SK-N-SH (cell line): ENCODE measurements at regions not wholly inside any gene's neighbourhood (a gene's known extent, or its start where the extent isn't known, plus 50 kb on each side); places are given as distances from the start of the nearest gene placed in this dataset.

Experiments used
- CTCF ChIA-PET: fragments of 300-600, 350-600 bp; formaldehyde crosslinking; extraction: SDS; loops from one replicate; lab custom pipeline; 2021; lab: Yijun Ruan, JAX
- POLR2A ChIA-PET: fragments of 350-600 bp; sonication (Branson Sonifier 250); formaldehyde crosslinking; extraction: SDS; loops from one replicate; lab custom pipeline; 2020; ENCODE audit warnings: antibody characterized with exemption, inconsistent platforms; lab: Yijun Ruan, JAX
- DNase-seq: peaks from one replicate; pipeline ENCODE4 v3.0.0; 2012
- H2AFZ ChIP-seq: fragments of 200-600 bp; sonication (generic); 2 replicates; pipeline ENCODE4 v1.8.1; 2016; ENCODE audit warnings: antibody characterized with exemption, mild to moderate bottlenecking, low read depth
- H3F3A ChIP-seq: fragments of 200-600 bp; sonication (generic); replicated peaks from 2 replicates; pipeline ENCODE3; 2016; ENCODE audit warnings: antibody characterized with exemption, mild to moderate bottlenecking; ENCODE audit not compliant: insufficient read depth
- H3K27ac ChIP-seq, 2 experiments: fragments of 200-500 bp in 1 of 2; fragments of 200-600 bp in 1 of 2; sonication (Bioruptor generic) in 1 of 2; sonication (generic), shearing (Covaris generic) in 1 of 2; 2 replicates each; pipeline versions ENCODE4 v1.5.1 to v1.6.1; 2014 to 2016; ENCODE audit warnings: low read depth in 2 of 2, inconsistent platforms in 1 of 2, low read length in 1 of 2, mild to moderate bottlenecking in 1 of 2, mixed read lengths in 1 of 2
- H3K27me3 ChIP-seq: fragments of 200-600 bp; sonication (generic), shearing (Covaris generic); 2 replicates; pipeline ENCODE4 v1.6.1; 2016; ENCODE audit warnings: mixed run types; ENCODE audit not compliant: insufficient read depth
- H3K36me3 ChIP-seq, 2 experiments: fragments of 200-500 bp in 1 of 2; fragments of 200-600 bp in 1 of 2; sonication (Bioruptor generic) in 1 of 2; sonication (generic) in 1 of 2; replicated peaks in 1 of 2; 2 replicates each; pipeline versions ENCODE3 to v1.5.1; 2014 to 2016; ENCODE audit warnings: low read length in 1 of 2, mild to moderate bottlenecking in 1 of 2; ENCODE audit not compliant: insufficient read depth in 2 of 2, control insufficient read depth in 1 of 2
- H3K4me1 ChIP-seq, 2 experiments: fragments of 200-500 bp in 1 of 2; fragments of 200-600 bp in 1 of 2; sonication (Bioruptor generic) in 1 of 2; sonication (generic), shearing (Covaris generic) in 1 of 2; 2 replicates each; pipeline versions ENCODE4 v1.5.1 to v1.6.1; 2014 to 2016; ENCODE audit warnings: low read depth in 1 of 2, low read length in 1 of 2, mixed run types in 1 of 2; ENCODE audit not compliant: insufficient read depth in 2 of 2, control insufficient read depth in 1 of 2
- H3K4me2 ChIP-seq: fragments of 200-600 bp; sonication (generic), shearing (Covaris generic); 2 replicates; pipeline ENCODE4 v1.6.1; 2017; ENCODE audit warnings: mixed run types
- H3K4me3 ChIP-seq, 2 experiments: fragments of 200-500 bp in 1 of 2; fragments of 200-600 bp in 1 of 2; sonication (Bioruptor generic) in 1 of 2; sonication (generic), shearing (Covaris generic) in 1 of 2; 2 replicates each; pipeline versions ENCODE4 v1.5.1 to v1.8.1; 2014 to 2016; ENCODE audit warnings: low read depth in 2 of 2, inconsistent platforms in 1 of 2, low read length in 1 of 2, mild to moderate bottlenecking in 1 of 2, mixed read lengths in 1 of 2, moderate library complexity in 1 of 2
- H3K79me2 ChIP-seq: fragments of 200-600 bp; sonication (generic); 2 replicates; pipeline ENCODE4 v1.8.1; 2017; ENCODE audit warnings: mild to moderate bottlenecking; ENCODE audit not compliant: insufficient read depth
- H3K9ac ChIP-seq: fragments of 200-600 bp; sonication (generic); 2 replicates; pipeline ENCODE4 v1.6.1; 2017; ENCODE audit warnings: mixed run types
- H3K9me2 ChIP-seq: fragments of 200-600 bp; sonication (generic); 2 replicates; pipeline ENCODE4 v1.6.1; 2017; ENCODE audit warnings: mixed run types
- H3K9me3 ChIP-seq: fragments of 200-600 bp; sonication (generic); 2 replicates; pipeline ENCODE4 v1.6.1; 2017; ENCODE audit warnings: mixed run types, mild to moderate bottlenecking, moderate library complexity
- H4K20me1 ChIP-seq: fragments of 200-600 bp; sonication (generic); 2 replicates; pipeline ENCODE4 v1.6.1; 2017; ENCODE audit warnings: mild to moderate bottlenecking, mixed run types; ENCODE audit not compliant: insufficient read depth
- EP300 ChIP-seq, 2 experiments: IDR thresholded peaks; 2 replicates each; pipeline versions ENCODE4 v1.4.0 to v1.6.1; 2012; ENCODE audit warnings: borderline replicate concordance in 1 of 2, low read depth in 1 of 2, low read length in 1 of 2
- FOXM1 ChIP-seq: IDR thresholded peaks from 2 replicates; pipeline ENCODE4 v1.4.0; 2012; ENCODE audit warnings: low read depth, mild to moderate bottlenecking
- GABPA ChIP-seq: IDR thresholded peaks from 2 replicates; pipeline ENCODE4 v1.4.0; 2012; ENCODE audit warnings: low read depth, mild to moderate bottlenecking
- MEF2A ChIP-seq: IDR thresholded peaks from 2 replicates; pipeline ENCODE4 v1.4.0; 2012; ENCODE audit warnings: low read depth, borderline replicate concordance
- NFIC ChIP-seq: IDR thresholded peaks from 2 replicates; pipeline ENCODE4 v1.4.0; 2012; ENCODE audit warnings: borderline replicate concordance
- NRF1 ChIP-seq: IDR thresholded peaks from 2 replicates; pipeline ENCODE4 v1.6.1; 2012; ENCODE audit warnings: low read depth, mild to moderate bottlenecking, low read length
- POLR2AphosphoS5 ChIP-seq: IDR thresholded peaks from 2 replicates; pipeline ENCODE4 v1.6.1; 2012; ENCODE audit warnings: low read depth, low read length
- RAD21 ChIP-seq: IDR thresholded peaks from 2 replicates; pipeline ENCODE4 v1.6.1; 2012; ENCODE audit warnings: mild to moderate bottlenecking, low read length
- RCOR1 ChIP-seq: fragments of 150-350 bp; IDR thresholded peaks from 2 replicates; pipeline ENCODE4 v1.6.1; 2017; ENCODE audit warnings: antibody characterized with exemption, low read length
- REST ChIP-seq: IDR thresholded peaks from 2 replicates; pipeline ENCODE4 v1.6.1; 2012; ENCODE audit warnings: mild to moderate bottlenecking, low read depth, low read length, moderate library complexity
- SMC3 ChIP-seq: IDR thresholded peaks from 2 replicates; pipeline ENCODE4 v1.6.1; 2012; ENCODE audit warnings: low read depth, low read length, improper control_type of control experiment
- TAF1 ChIP-seq: IDR thresholded peaks from 2 replicates; pipeline ENCODE4 v1.6.1; 2012; ENCODE audit warnings: low read depth, mild to moderate bottlenecking, low read length, moderate library complexity, borderline replicate concordance
- TEAD4 ChIP-seq: IDR thresholded peaks from 2 replicates; pipeline ENCODE4 v1.4.0; 2012; ENCODE audit warnings: mild to moderate bottlenecking, borderline replicate concordance; ENCODE audit not compliant: insufficient read depth
- USF1 ChIP-seq: IDR thresholded peaks from 2 replicates; pipeline ENCODE4 v1.4.0; 2012; ENCODE audit warnings: low read depth, borderline replicate concordance
- WGBS: methylation state at CpG from one replicate; pipeline ENCODE4 v1.1.6; 2017; ENCODE audit warnings: low lambda C conversion rate; 5-methylcytosine and 5-hydroxymethylcytosine counted together
- TF ChIP-seq, protein P1 (sequence below): fragments of 150-350 bp; IDR thresholded peaks from 2 replicates; pipeline ENCODE4 v1.6.1; 2016; ENCODE audit warnings: mild to moderate bottlenecking, low read depth, low read length

- TF ChIP-seq TAF1 (no peak), RCOR1 (no peak)
- H3K79me2 ChIP-seq, result no peaks in the 10 kb centered on the region
- peaks cover 35% of the 10 kb centered on the region; the same call in 1 of the 2 replicates for H3K27me3 ChIP-seq
- H3K4me3 ChIP-seq, result no peak overlapping the region
- ChIA-PET POLR2A (no interaction called here), CTCF (no interaction called here)
- no peak overlapping the region for H3K9ac ChIP-seq
- DNase-seq, result no peak
- no peaks in the 10 kb centered on the region for H3K4me1 ChIP-seq
- H3K4me2 ChIP-seq, result no peak overlapping the region
- H3K9me2 ChIP-seq, result no peaks in the 10 kb centered on the region
- no peak overlapping the region for H3K27ac ChIP-seq
- no peak overlapping the region for H2AFZ ChIP-seq
- H3K9me3 ChIP-seq, result no peaks in the 10 kb centered on the region
- H4K20me1 ChIP-seq, result no peaks in the 10 kb centered on the region
- WGBS, result 14% methylated on average over 14 of the region's 14 CpGs
- H3F3A ChIP-seq, result no peaks in the 10 kb centered on the region
- H3K36me3 ChIP-seq, result no peaks in the 10 kb centered on the region
Observed at GRCh38 chr5:2156358-2157059, 273.8 kb upstream of the IRX4 start.

GRCh38 chr5:2155556-2155955 is 272.8 kb upstream of the IRX4 start:
- H3K9me2 ChIP-seq, result no peaks in the 10 kb centered on the region
- H3K4me3 ChIP-seq, result no peak overlapping the region
- DNase-seq, result no peak
- CTCF ChIA-PET, result no interaction called here
- no peak overlapping the region for H3K9ac ChIP-seq
- H3K79me2 ChIP-seq, result no peaks in the 10 kb centered on the region
- no peak overlapping the region for H3K27ac ChIP-seq
- 19% methylated on average over 18 of the region's 18 CpGs for WGBS
- H3K36me3 ChIP-seq, result no peaks in the 10 kb centered on the region
- no peaks in the 10 kb centered on the region for H3F3A ChIP-seq
- H2AFZ ChIP-seq, result no peak overlapping the region
- H3K4me2 ChIP-seq, result no peak overlapping the region
- H4K20me1 ChIP-seq, result no peaks in the 10 kb centered on the region
- no peaks in the 10 kb centered on the region for H3K9me3 ChIP-seq
- H3K4me1 ChIP-seq, result no peaks in the 10 kb centered on the region
- H3K27me3 ChIP-seq, result peaks cover 41% of the 10 kb centered on the region; the same call in 1 of the 2 replicates
- TF ChIP-seq EP300 (IDR thresholded peaks at IDR 0.05; ENCODE audit: borderline replicate concordance in 1 of 2, low read depth in 1 of 2, low read length in 1 of 2) (no peak), POLR2AphosphoS5 (no peak), TEAD4 (no peak), GABPA (no peak), USF1 (no peak), MEF2A (no peak), RCOR1 (no peak), NFIC (no peak), SMC3 (no peak), NRF1 (no peak), RAD21 (no peak), FOXM1 (no peak), REST (no peak)
- TF ChIP-seq, protein P1, sequence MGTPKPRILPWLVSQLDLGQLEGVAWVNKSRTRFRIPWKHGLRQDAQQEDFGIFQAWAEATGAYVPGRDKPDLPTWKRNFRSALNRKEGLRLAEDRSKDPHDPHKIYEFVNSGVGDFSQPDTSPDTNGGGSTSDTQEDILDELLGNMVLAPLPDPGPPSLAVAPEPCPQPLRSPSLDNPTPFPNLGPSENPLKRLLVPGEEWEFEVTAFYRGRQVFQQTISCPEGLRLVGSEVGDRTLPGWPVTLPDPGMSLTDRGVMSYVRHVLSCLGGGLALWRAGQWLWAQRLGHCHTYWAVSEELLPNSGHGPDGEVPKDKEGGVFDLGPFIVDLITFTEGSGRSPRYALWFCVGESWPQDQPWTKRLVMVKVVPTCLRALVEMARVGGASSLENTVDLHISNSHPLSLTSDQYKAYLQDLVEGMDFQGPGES, result no peak
- TF ChIP-seq, all 33 proteins: peak for 0
- POLR2A ChIA-PET, result no interaction called here
